Cardiac fibroblast (primary cell): ENCODE measurements at regions not wholly inside any gene's neighbourhood (a gene's known extent, or its start where the extent isn't known, plus 50 kb on each side); places are given as distances from the start of the nearest gene placed in this dataset.
"Not testable (repeated sequence)": the region's sequence is repeated elsewhere in the genome, so short reads cannot be mapped to it uniquely, and the experiment has no call there.

ENCODE experiments used
- DNase-seq, 2 donors: peaks; one replicate each; pipeline versions ENCODE4 v3.0.0 to v3.0.0-alpha.2; 2010; ENCODE audit warnings: low read depth in 2 of 2
- H3K4me3 ChIP-seq, 2 donors: replicated peaks in 1 of 2; 1 replicate in 1 of 2; 2 replicates in 1 of 2; pipeline ENCODE4 v1.5.1; 2011; ENCODE audit warnings: low read depth in 2 of 2, low read length in 2 of 2, mild to moderate bottlenecking in 2 of 2, moderate library complexity in 1 of 2
- CTCF ChIP-seq: IDR thresholded peaks from one replicate; pipeline ENCODE4 v1.5.1; 2011; ENCODE audit warnings: low read depth, mild to moderate bottlenecking, low read length, inconsistent platforms

- no peak overlapping the region for H3K4me3 ChIP-seq
- DNase-seq: no peak
- no peak for TF ChIP-seq CTCF
Observed at GRCh38 chr11:38131535-38131934, 1533.5 kb upstream of the RAG2 start.

- no peak for TF ChIP-seq CTCF
- no peak overlapping the region for H3K4me3 ChIP-seq
- no peak for DNase-seq
Observed at GRCh38 chr11:38130976-38131375, 1532.9 kb upstream of the RAG2 start.

- no peak for DNase-seq
Observed at GRCh38 chr11:38130514-38130913, 1532.5 kb upstream of the RAG2 start.

GRCh38 chr11:38123673-38124072, 1525.6 kb upstream of the RAG2 start:
- no peak for TF ChIP-seq CTCF

More at GRCh38 chr11:38130514-38130913, 1532.5 kb upstream of the RAG2 start:
- no peak for TF ChIP-seq CTCF
- H3K4me3 ChIP-seq: no peak overlapping the region

DNA sequence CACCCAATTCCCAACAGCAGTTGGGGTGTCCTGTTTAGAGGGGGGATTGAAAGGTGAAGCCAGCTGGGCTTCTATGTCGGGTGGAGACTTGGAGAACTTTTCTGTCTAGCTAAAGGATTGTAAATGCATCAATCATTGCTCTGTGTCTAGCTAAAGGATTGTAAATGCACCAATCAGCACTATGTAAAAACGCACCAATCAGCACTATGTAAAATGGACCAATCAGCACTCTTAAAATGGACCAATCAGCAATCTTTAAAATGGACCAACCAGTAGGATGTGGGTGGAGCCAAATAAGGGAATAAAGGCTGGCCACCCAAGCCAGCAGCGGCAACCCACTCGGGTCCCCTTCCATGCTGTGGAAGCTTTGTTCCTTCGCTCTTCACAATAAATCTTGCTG, 1518.6 kb upstream of the RAG2 start:
- not testable (repeated sequence) for DNase-seq, H3K4me3 ChIP-seq

More at GRCh38 chr11:38123673-38124072, 1525.6 kb upstream of the RAG2 start:
- H3K4me3 ChIP-seq: no peak overlapping the region
- DNase-seq: no peak

DNA sequence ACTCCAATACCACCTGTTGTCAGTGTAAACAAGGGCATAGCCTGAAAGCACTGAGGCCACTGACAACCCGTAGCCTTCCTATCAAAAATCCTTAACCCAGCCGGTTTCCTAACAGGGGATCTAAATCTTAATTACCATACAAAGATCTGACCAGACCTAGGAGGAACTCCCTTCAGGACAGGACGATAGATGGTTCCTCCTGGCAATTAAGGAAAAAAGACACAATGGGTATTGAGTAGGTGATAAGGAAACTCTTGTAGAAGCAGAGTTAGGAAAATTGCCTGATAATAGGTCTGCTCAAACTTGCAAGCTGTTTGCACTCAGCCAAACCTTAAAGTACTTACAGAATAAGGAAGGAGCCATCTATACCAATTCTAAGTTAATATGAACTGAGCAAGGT, 1517.3 kb upstream of the RAG2 start:
- H3K4me3 ChIP-seq, DNase-seq: not testable (repeated sequence)

DNA sequence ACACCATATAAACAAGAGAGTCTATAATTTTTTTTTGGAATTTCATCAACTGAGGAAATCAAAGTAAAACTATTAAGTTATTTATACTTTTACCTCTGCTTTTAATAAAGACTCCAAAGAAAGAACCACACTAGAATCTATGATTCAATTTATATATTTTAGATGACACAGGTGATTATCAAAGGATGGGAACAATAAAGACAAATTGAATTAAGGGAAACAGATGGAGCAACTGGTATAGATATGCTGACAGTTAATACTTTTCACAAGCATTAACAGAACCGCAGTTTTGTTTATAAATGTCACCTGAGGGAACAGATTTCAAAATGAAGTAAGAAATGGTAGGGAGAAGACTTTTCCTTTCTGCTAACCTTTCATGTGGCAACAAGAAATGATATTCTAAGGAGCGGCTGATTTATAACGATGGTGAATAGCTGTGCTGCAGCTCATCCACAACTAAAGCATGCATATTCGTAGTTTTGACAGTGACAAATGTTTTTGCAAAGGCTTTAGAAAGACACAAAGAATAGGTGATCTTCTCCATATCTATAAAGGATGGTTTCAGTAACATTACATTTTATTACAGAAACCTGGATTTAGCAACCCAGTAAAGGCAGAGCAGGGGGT, 1502.9 kb upstream of the RAG2 start:
- no peak overlapping the region for H3K4me3 ChIP-seq
- DNase-seq: no peak
- no peak for TF ChIP-seq CTCF

GRCh38 chr11:38095268-38095667, 1497.2 kb upstream of the RAG2 start:
- DNase-seq: no peak
- no peak for TF ChIP-seq CTCF
- H3K4me3 ChIP-seq: no peak overlapping the region
